SJCRH30 (cell line): ENCODE measurements at regions not wholly inside any gene's neighbourhood (a gene's known extent, or its start where the extent isn't known, plus 50 kb on each side); places are given as distances from the start of the nearest gene placed in this dataset.
A peak's percentile ranks its signal among the peaks of the same experiment; 100 is the strongest.

Experiments used
- DNase-seq, 2 experiments: peaks; one replicate each; pipeline ENCODE4 v3.0.0-alpha.2; 2015 to 2020
- H3K27ac ChIP-seq: fragments of 250-450 bp; sonication (Bioruptor Pico); 2 replicates; pipeline ENCODE4 v1.5.1; 2020; ENCODE audit warnings: mild to moderate bottlenecking, moderate library complexity
- H3K27me3 ChIP-seq: fragments of 250-450 bp; sonication (Bioruptor Pico); 2 replicates; pipeline ENCODE4 v1.5.1; 2020; ENCODE audit warnings: mild to moderate bottlenecking, moderate library complexity
- H3K36me3 ChIP-seq: fragments of 250-450 bp; sonication (Bioruptor Pico); 2 replicates; pipeline ENCODE4 v1.5.1; 2020; ENCODE audit warnings: mild to moderate bottlenecking, moderate library complexity
- H3K4me1 ChIP-seq: fragments of 250-450 bp; sonication (Bioruptor Pico); 2 replicates; pipeline ENCODE4 v1.5.1; 2020; ENCODE audit warnings: mild to moderate bottlenecking, moderate library complexity
- H3K4me3 ChIP-seq: fragments of 250-450 bp; sonication (Bioruptor Pico); 2 replicates; pipeline ENCODE4 v1.5.1; 2020; ENCODE audit warnings: mild to moderate bottlenecking, moderate library complexity
- H3K9me3 ChIP-seq: fragments of 250-450 bp; sonication (Bioruptor Pico); replicated peaks from 2 replicates; pipeline ENCODE4 v1.5.1; 2020; ENCODE audit warnings: mild to moderate bottlenecking, moderate library complexity

DNA sequence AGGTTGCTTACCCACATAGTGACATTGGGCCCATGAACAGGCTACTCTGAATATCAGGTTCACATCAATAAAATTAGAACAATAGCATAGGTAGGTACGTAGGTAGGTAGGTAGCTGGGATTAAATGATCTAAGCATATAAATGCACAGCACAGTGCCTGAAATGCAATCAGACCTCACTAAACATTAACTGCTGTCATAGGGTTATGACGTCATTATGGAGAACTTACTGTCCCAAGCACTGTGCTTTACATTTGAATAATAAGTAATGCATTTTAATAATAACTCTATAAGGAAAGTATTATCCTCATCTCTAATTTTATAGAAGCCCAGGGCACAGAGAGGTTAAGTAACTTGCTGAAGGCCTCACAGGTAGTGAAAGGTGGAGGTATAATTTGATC is 112.5 kb downstream of the RPS24 start:
- Histone ChIP-seq H3K9me3 (no peaks in the 10 kb centered on the region), H3K27ac (no peak overlapping the region), H3K27me3 (no peaks in the 10 kb centered on the region), H3K36me3 (no peaks in the 10 kb centered on the region), H3K4me1 (peaks cover 9% of the 10 kb centered on the region; the same call in 1 of the 2 replicates), H3K4me3 (no peak overlapping the region)
- DNase-seq = no peak

DNA sequence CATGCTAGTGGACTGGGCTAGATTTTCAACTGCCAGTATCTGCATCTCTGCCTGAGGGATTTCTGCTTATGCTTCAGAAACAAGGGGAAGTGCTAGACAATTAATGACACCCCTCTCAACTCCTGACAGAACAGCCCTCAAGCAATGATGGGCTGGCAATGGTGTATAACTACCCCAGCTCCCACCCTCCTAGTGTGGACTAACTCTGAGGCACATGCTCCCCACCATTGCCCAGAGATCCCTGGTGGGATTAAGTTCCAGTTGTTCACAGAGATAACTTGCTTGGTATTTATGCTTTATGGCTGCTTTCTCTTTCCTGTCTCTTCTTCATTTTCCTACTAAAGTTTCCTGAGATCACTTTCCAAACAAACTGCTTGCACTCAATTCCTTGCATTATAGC is 113.5 kb downstream of the RPS24 start:
- no peak for DNase-seq
- Histone ChIP-seq H3K36me3 (no peaks in the 10 kb centered on the region), H3K4me1 (peaks cover 9% of the 10 kb centered on the region; the same call in 1 of the 2 replicates)

GRCh38 chr10:78148216-78148960 is 114.7 kb downstream of the RPS24 start:
- DNase-seq = no peak
- Histone ChIP-seq H3K9me3 (no peaks in the 10 kb centered on the region), H3K36me3 (no peaks in the 10 kb centered on the region), H3K4me1 (peaks cover 9% of the 10 kb centered on the region; the same call in 1 of the 2 replicates), H3K27me3 (no peaks in the 10 kb centered on the region), H3K27ac (no peak overlapping the region), H3K4me3 (no peak overlapping the region)

More for the DNA sequence above, 113.5 kb downstream of the RPS24 start:
- H3K27me3 ChIP-seq = no peaks in the 10 kb centered on the region
- H3K27ac ChIP-seq = no peak overlapping the region
- no peaks in the 10 kb centered on the region for H3K9me3 ChIP-seq
- no peak overlapping the region for H3K4me3 ChIP-seq

DNA sequence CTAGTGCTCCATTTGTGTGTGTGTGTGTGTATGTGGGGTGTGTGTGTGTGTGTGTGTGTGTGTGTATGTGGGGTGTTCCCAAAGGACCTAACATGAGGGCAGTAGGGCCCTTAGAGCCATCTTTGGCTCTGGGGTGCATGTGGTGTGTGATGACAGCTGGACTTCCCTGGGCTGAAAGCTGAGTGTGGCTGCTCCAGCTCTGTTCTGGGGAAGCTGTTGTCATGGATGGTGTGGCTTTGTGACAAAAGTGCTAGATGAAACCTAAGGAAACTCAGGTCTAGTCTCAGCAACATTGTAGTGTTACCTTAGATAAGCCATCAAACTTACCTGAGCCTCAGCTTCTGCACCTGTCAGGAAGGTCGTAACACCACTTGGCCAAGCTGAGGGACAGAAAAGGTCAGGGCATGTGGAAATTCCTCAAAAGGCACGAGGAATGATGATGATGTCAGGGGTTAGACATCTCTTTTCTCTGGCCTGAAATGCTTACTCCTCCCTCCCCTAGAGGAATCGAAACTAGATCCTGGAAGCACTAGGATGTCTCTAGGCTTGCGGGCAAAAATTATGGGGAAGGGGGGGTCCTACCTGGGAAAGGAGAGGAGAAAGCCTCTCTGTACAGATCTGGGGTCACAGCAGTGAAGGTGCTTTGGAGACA is 115.4 kb downstream of the RPS24 start:
- Histone ChIP-seq H3K27me3 (no peaks in the 10 kb centered on the region), H3K4me3 (no peak overlapping the region), H3K27ac (no peak overlapping the region), H3K4me1 (peaks cover 9% of the 10 kb centered on the region; the same call in 1 of the 2 replicates), H3K36me3 (no peaks in the 10 kb centered on the region), H3K9me3 (no peaks in the 10 kb centered on the region)
- peak; percentile 5 for DNase-seq

DNA sequence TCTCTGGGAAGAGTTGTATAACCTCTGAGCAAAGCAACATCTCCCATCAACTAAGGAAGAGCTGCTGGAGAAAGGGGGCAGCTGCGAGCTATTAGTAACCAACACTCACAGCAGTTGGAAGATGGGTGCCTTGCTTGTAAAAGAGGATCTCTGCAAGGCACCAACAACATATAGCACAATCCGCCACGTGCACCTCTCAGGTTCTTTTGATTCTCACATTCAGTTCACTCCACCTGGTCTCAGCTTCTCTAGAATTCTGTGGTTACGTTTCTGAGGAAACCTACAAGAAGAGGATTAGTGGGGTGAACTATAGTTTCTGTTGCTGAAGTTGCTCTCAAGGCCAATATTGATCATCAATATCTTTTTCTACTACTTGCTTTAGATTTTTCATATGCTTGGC is 117.1 kb downstream of the RPS24 start:
- H3K9me3 ChIP-seq = no peaks in the 10 kb centered on the region
- peaks cover 9% of the 10 kb centered on the region; the same call in 1 of the 2 replicates for H3K4me1 ChIP-seq
- no peaks in the 10 kb centered on the region for H3K27me3 ChIP-seq
- no peak for DNase-seq
- H3K4me3 ChIP-seq = no peak overlapping the region
- H3K36me3 ChIP-seq = no peaks in the 10 kb centered on the region
- H3K27ac ChIP-seq = no peak overlapping the region

GRCh38 chr10:78155722-78156121 is 122.1 kb downstream of the RPS24 start:
- Histone ChIP-seq H3K36me3 (no peaks in the 10 kb centered on the region), H3K4me1 (no peaks in the 10 kb centered on the region), H3K27me3 (no peaks in the 10 kb centered on the region), H3K9me3 (no peaks in the 10 kb centered on the region), H3K27ac (no peak overlapping the region), H3K4me3 (no peak overlapping the region)
- no peak for DNase-seq

DNA sequence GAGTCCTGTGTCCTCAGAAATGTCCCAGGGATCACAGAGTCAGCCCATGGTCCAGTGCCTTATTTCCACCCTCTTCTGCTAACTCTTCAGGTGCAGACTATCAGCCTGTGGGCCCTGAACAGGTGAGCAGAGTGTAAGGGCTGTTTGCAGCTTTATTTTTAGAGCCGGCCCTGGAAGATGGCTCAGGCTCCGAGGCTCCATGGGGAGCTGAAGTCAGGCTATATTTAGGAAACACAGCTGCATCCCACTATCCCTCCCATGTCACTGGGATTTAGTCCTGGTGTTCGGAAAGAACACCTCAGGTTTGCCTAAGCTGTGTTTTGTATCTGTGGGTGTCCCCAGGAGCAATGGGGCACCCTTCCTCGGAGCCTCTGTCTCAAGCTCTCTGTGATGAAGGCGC is 126.9 kb downstream of the RPS24 start:
- Histone ChIP-seq H3K36me3 (no peaks in the 10 kb centered on the region), H3K27ac (no peak overlapping the region), H3K9me3 (no peaks in the 10 kb centered on the region), H3K27me3 (no peaks in the 10 kb centered on the region), H3K4me1 (no peaks in the 10 kb centered on the region), H3K4me3 (no peak overlapping the region)
- DNase-seq = no peak

GRCh38 chr10:78162853-78163252 is 129.2 kb downstream of the RPS24 start:
- Histone ChIP-seq H3K27me3 (no peaks in the 10 kb centered on the region), H3K4me1 (no peaks in the 10 kb centered on the region), H3K4me3 (no peak overlapping the region), H3K27ac (no peak overlapping the region), H3K36me3 (no peaks in the 10 kb centered on the region), H3K9me3 (no peaks in the 10 kb centered on the region)
- no peak for DNase-seq

GRCh38 chr10:78164702-78165101 is 131.0 kb downstream of the RPS24 start:
- Histone ChIP-seq H3K4me1 (no peaks in the 10 kb centered on the region), H3K4me3 (no peak overlapping the region), H3K27me3 (no peaks in the 10 kb centered on the region), H3K9me3 (no peaks in the 10 kb centered on the region), H3K36me3 (no peaks in the 10 kb centered on the region), H3K27ac (no peak overlapping the region)
- no peak for DNase-seq

DNA sequence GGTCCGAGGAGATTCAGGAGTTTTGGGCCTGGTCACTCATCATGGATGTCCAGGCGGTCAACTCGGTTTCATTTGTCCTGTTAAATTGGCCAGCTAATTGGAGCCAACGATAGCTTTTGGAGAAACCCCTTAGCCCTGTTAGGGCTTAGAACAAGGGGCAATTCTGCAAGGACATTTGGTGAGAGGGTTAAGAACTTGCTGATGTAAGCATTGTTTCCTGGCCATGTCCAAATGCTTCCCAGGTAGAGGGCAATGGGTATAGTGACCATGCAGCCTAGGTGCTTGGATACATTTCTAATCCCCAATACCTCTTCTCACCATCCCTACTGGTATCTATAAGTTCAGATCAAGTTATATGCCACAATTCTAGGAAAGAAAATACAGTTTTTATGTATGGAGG is 131.5 kb downstream of the RPS24 start:
- no peak for DNase-seq
- Histone ChIP-seq H3K27me3 (no peaks in the 10 kb centered on the region), H3K4me3 (no peak overlapping the region), H3K27ac (no peak overlapping the region), H3K36me3 (no peaks in the 10 kb centered on the region), H3K4me1 (no peaks in the 10 kb centered on the region), H3K9me3 (no peaks in the 10 kb centered on the region)

DNA sequence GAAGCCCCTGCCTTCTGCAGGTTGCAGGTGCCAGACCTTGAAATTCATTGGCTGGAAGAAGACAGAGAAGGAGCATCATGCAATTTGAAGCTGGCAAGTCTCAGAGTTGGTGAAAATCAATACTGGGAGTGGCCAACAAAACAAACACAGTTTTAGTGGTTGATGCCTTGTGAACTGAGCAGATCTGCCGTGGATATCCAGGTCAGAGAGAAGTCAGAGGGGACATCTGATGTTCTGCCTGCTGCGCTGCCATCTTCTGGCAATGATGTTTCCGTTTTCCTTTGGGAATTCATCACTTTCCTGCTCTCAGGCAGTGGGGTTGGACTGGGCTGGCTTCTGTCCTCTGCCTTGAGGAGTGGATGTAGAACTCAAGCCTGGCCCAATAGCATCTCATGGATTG is 132.0 kb downstream of the RPS24 start:
- Histone ChIP-seq H3K4me3 (no peak overlapping the region), H3K36me3 (no peaks in the 10 kb centered on the region), H3K27ac (no peak overlapping the region), H3K4me1 (no peaks in the 10 kb centered on the region), H3K27me3 (no peaks in the 10 kb centered on the region), H3K9me3 (no peaks in the 10 kb centered on the region)
- no peak for DNase-seq

DNA sequence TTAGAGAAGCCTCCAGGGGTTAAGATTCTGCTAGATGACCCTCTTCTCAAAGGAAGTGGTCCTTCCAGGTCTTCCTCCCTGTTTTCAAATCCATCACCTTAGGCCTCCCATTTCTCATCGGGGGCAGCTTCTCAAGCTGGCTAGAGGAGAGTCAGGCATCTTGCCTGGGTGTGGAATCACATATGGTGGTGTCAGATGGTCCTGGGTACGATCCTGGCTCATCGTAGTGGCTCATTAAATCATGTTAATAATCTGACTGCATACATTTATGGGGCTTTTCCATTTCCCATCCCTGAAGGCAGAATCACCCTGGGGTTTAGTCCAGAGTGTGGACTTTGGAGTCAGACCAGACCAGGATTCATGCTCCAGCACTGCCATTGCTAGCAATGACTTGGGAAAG is 132.6 kb downstream of the RPS24 start:
- Histone ChIP-seq H3K27me3 (no peaks in the 10 kb centered on the region), H3K27ac (no peak overlapping the region), H3K4me3 (no peak overlapping the region), H3K4me1 (no peaks in the 10 kb centered on the region), H3K9me3 (no peaks in the 10 kb centered on the region), H3K36me3 (no peaks in the 10 kb centered on the region)
- DNase-seq = no peak

- H3K4me3 ChIP-seq = no peak overlapping the region
- H3K27me3 ChIP-seq = no peaks in the 10 kb centered on the region
- no peaks in the 10 kb centered on the region for H3K4me1 ChIP-seq
- DNase-seq = no peak
- no peak overlapping the region for H3K27ac ChIP-seq
- H3K9me3 ChIP-seq = no peaks in the 10 kb centered on the region
- no peaks in the 10 kb centered on the region for H3K36me3 ChIP-seq
These were observed 135.6 kb downstream of the RPS24 start for GRCh38 chr10:78169214-78169613.

DNA sequence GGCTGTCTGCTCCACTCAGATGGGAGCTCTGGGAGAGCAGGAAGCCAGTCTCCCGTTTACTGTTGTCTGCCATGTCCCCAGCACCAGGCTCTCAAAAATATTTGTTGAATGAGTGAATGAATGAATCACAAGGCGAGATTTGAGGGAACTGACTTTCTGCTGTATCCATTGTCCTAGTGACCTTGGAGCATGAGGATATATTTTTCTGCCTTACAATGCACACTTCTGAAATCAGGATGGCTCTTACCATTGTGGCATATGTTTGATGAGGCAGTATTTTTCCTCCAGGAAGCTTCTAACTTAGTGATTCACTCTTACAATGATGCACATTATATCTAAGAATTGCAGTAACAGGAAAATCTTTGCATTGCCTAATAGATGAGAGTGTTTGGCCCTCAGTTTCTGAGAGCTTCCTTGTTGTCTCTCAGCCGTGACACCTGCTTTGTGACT is 136.4 kb downstream of the RPS24 start:
- Histone ChIP-seq H3K27ac (no peak overlapping the region), H3K4me3 (no peak overlapping the region), H3K9me3 (no peaks in the 10 kb centered on the region), H3K36me3 (no peaks in the 10 kb centered on the region), H3K27me3 (no peaks in the 10 kb centered on the region), H3K4me1 (no peaks in the 10 kb centered on the region)
- DNase-seq = no peak

DNA sequence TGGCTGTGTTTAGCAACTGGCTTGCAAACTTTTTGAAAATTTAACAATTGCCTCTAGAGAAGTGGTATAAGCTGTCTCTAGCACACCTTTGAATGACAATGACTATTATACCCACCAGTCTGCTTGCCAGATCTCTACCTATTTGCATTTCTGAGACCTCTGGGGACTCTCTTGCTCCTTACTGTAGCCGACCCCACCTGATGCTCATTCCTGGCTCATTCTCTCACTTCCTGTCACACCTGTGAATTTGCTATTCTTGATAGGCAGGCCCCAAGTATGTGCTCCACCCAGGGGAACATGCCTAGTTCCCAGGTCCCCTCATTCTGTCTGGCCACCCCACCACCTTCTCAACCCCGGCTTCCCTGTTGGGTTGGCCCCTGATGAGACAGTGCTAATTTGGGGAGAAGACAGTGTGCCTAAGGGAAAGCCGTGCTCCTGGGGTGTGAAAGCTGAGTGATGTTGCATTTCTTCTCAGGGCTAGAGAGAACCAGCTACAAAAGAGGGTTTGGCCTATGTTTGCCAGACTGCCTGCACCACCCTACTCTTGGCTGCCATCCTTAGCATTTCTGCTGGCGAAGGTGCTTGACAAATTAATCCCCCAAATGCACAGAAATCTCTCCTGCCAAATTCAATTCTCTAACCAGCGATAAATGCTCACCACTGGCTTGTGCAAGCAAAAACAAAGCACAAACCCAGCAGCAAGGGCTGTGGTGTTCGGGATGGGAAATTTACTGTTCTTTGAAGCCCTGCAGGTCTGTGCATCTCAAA is 138.2 kb downstream of the RPS24 start:
- no peak overlapping the region for H3K4me3 ChIP-seq
- no peak for DNase-seq
- no peak overlapping the region for H3K27ac ChIP-seq
- no peaks in the 10 kb centered on the region for H3K27me3 ChIP-seq
- H3K36me3 ChIP-seq = no peaks in the 10 kb centered on the region
- no peaks in the 10 kb centered on the region for H3K4me1 ChIP-seq
- H3K9me3 ChIP-seq = no peaks in the 10 kb centered on the region
